Prostate gland (tissue), 2 donors: ENCODE measurements at regions not wholly inside any gene's neighbourhood (a gene's known extent, or its start where the extent isn't known, plus 50 kb on each side); places are given as distances from the start of the nearest gene placed in this dataset.
"Not testable (repeated sequence)": the region's sequence is repeated elsewhere in the genome, so short reads cannot be mapped to it uniquely, and the experiment has no call there.

Source experiments
- POLR2A ChIP-seq: fragments of 450-650 bp; IDR thresholded peaks from one replicate; pipeline ENCODE4 v1.6.1; 2016; ENCODE audit warnings: antibody characterized with exemption, mild to moderate bottlenecking
- TF ChIP-seq, protein P1 (sequence below), 4 experiments: fragments of 200-600 bp in 2 of 4; fragments of 450-650 bp in 2 of 4; sonication (generic) in 2 of 4; IDR thresholded peaks; 1 replicate in 3 of 4; 2 replicates in 1 of 4; pipeline ENCODE4 v1.5.1; 2016 to 2019; ENCODE audit warnings: antibody characterized with exemption in 4 of 4, mild to moderate bottlenecking in 2 of 4, moderate library complexity in 2 of 4

DNA sequence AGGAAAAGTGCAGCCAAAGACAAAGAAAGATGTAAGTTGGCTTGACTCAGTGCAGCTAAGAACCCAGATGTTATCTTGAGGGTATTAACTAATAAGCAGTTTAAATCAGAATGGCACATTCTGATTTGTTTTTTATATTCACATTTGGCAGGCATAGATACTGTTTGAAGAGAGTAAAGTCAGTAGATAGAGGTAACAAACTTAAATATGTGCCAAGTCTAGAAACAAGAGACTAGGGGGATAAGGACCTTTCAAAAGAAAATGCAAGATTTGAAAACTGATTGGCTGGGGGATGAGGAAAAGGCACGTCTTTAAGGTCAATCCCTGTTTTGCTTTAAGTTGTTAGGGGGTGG lies 122.9 kb downstream of the ANKRD30BL start:
- TF ChIP-seq POLR2A, result not testable (repeated sequence)
- TF ChIP-seq, protein P1, sequence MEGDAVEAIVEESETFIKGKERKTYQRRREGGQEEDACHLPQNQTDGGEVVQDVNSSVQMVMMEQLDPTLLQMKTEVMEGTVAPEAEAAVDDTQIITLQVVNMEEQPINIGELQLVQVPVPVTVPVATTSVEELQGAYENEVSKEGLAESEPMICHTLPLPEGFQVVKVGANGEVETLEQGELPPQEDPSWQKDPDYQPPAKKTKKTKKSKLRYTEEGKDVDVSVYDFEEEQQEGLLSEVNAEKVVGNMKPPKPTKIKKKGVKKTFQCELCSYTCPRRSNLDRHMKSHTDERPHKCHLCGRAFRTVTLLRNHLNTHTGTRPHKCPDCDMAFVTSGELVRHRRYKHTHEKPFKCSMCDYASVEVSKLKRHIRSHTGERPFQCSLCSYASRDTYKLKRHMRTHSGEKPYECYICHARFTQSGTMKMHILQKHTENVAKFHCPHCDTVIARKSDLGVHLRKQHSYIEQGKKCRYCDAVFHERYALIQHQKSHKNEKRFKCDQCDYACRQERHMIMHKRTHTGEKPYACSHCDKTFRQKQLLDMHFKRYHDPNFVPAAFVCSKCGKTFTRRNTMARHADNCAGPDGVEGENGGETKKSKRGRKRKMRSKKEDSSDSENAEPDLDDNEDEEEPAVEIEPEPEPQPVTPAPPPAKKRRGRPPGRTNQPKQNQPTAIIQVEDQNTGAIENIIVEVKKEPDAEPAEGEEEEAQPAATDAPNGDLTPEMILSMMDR (IDR thresholded peaks at IDR 0.05), result not testable (repeated sequence)
